Keratinocyte (primary cell): ENCODE measurements at regions not wholly inside any gene's neighbourhood (a gene's known extent, or its start where the extent isn't known, plus 50 kb on each side); places are given as distances from the start of the nearest gene placed in this dataset.

Experiments used
- DNase-seq: peaks from one replicate; pipeline ENCODE4 v3.0.0-alpha.2; 2011; ENCODE audit warnings: low read depth, missing footprints, low spot score
- FAIRE-seq: peaks from 2 replicates; lab custom pipeline; 2011; peaks lifted over from hg19 to GRCh38; lab: Jason Lieb, UNC
- H2AFZ ChIP-seq: 2 replicates; pipeline ENCODE4 v1.6.0; 2012; ENCODE audit warnings: low read length, control low read depth, inconsistent platforms; ENCODE audit not compliant: control insufficient read depth
- H3K27ac ChIP-seq: 2 replicates; pipeline ENCODE4 v1.5.1; 2011; ENCODE audit warnings: low read length; ENCODE audit not compliant: control insufficient read depth, insufficient read depth
- H3K27me3 ChIP-seq: 3 replicates; pipeline ENCODE4 v1.6.0; 2011; ENCODE audit warnings: low read length; ENCODE audit not compliant: control insufficient read depth, insufficient read depth; ENCODE audit errors: extremely low read depth
- H3K36me3 ChIP-seq, 2 experiments: 2 replicates in 1 of 2; 3 replicates in 1 of 2; pipeline ENCODE4 v1.5.1; 2011; ENCODE audit warnings: low read length in 2 of 2, mild to moderate bottlenecking in 1 of 2; ENCODE audit not compliant: control insufficient read depth in 2 of 2, insufficient read depth in 2 of 2; ENCODE audit errors: extremely low read depth in 1 of 2
- H3K4me1 ChIP-seq: 3 replicates; pipeline ENCODE4 v1.5.1; 2011; ENCODE audit warnings: low read length; ENCODE audit not compliant: control insufficient read depth, insufficient read depth; ENCODE audit errors: extremely low read depth
- H3K4me2 ChIP-seq: 3 replicates; pipeline ENCODE4 v1.6.0; 2011; ENCODE audit warnings: low read depth, low read length; ENCODE audit not compliant: control insufficient read depth, insufficient read depth; ENCODE audit errors: extremely low read depth
- H3K4me3 ChIP-seq, 3 experiments: fragments of 200-600 bp in 1 of 3; sonication (generic) in 1 of 3; 2 replicates in 2 of 3; 3 replicates in 1 of 3; pipeline ENCODE4 v1.5.1; 2011 to 2016; ENCODE audit warnings: low read length in 3 of 3, mild to moderate bottlenecking in 3 of 3, control low read depth in 2 of 3, inconsistent platforms in 1 of 3, low read depth in 1 of 3, mixed read lengths in 1 of 3, mixed run types in 1 of 3, moderate library complexity in 1 of 3; ENCODE audit not compliant: control insufficient read depth in 2 of 3, insufficient read depth in 2 of 3; ENCODE audit errors: extremely low read depth in 1 of 3
- H3K79me2 ChIP-seq: 2 replicates; pipeline ENCODE4 v1.6.0; 2012; ENCODE audit warnings: low read length; ENCODE audit not compliant: control insufficient read depth, insufficient read depth
- H3K9ac ChIP-seq: 3 replicates; pipeline ENCODE4 v1.6.0; 2011; ENCODE audit warnings: low read length; ENCODE audit not compliant: control insufficient read depth, insufficient read depth; ENCODE audit errors: extremely low read depth
- H3K9me1 ChIP-seq: 3 replicates; pipeline ENCODE4 v1.6.0; 2011; ENCODE audit warnings: low read length; ENCODE audit not compliant: control insufficient read depth, insufficient read depth; ENCODE audit errors: extremely low read depth
- H3K9me3 ChIP-seq: 2 replicates; pipeline ENCODE4 v1.5.1; 2012; ENCODE audit warnings: low read depth, low read length; ENCODE audit not compliant: control insufficient read depth
- H4K20me1 ChIP-seq: 3 replicates; pipeline ENCODE4 v1.6.0; 2011; ENCODE audit warnings: low read length; ENCODE audit not compliant: control insufficient read depth, insufficient read depth; ENCODE audit errors: extremely low read depth
- EZH2 ChIP-seq: IDR thresholded peaks from one replicate; pipeline ENCODE4 v1.6.1; 2012; ENCODE audit warnings: inconsistent platforms, mild to moderate bottlenecking, low read length, moderate library complexity
- dilution Hi-C: fragments of 300-500 bp; cut with MboI; formaldehyde crosslinking; loops from one replicate; pipeline ENCODE4 v1.7.0; 2020; ENCODE audit warnings: low sequenced_read_pairs; ENCODE audit not compliant: extremely low pct_ligation_motif_present
- TF ChIP-seq, protein P1 (sequence below), 3 experiments: IDR thresholded peaks in 1 of 3; conservative IDR thresholded peaks in 1 of 3; optimal IDR thresholded peaks in 1 of 3; 2 replicates in 2 of 3; 3 replicates in 1 of 3; pipeline versions ENCODE3 to v1.5.1; 2011; ENCODE audit warnings: low read length in 3 of 3, mild to moderate bottlenecking in 3 of 3, moderate library complexity in 2 of 3, control low read depth in 1 of 3, inconsistent platforms in 1 of 3; ENCODE audit not compliant: insufficient read depth in 2 of 3; ENCODE audit errors: extremely low read depth in 1 of 3

DNA sequence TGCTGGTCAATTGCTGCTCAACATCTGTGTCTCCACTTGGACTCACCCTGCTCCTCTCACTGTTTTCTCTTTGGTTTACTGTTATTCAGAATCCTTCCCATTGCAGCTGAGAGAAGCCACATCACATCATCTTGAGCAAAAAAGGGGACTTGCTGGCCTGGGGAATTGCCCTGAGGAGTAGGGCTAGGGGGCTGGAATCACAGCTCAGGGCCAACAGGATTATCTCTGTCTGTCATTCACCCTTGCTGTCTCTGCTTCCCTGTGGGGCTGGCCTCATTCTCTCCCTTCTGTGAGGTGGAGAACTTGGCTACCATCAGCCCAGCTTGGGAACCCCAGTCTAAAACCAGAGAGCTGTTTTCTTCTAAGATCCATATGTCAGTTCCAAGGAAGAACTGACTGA, 140.7 kb upstream of the WNT4 start:
- Histone ChIP-seq H3K79me2 (no peaks in the 10 kb centered on the region), H2AFZ (no peak overlapping the region), H3K9me3 (no peaks in the 10 kb centered on the region), H3K27me3 (peaks cover 11% of the 10 kb centered on the region), H4K20me1 (no peaks in the 10 kb centered on the region), H3K4me1 (peaks cover 4% of the 10 kb centered on the region), H3K4me3 (no peak overlapping the region), H3K27ac (no peak overlapping the region), H3K36me3 (no peaks in the 10 kb centered on the region), H3K9ac (no peak overlapping the region), H3K9me1 (no peaks in the 10 kb centered on the region), H3K4me2 (no peak overlapping the region)
- DNase-seq (no peak), FAIRE-seq (no peak)
- no peak for TF ChIP-seq EZH2
- dilution Hi-C loops = no loop called here

DNA sequence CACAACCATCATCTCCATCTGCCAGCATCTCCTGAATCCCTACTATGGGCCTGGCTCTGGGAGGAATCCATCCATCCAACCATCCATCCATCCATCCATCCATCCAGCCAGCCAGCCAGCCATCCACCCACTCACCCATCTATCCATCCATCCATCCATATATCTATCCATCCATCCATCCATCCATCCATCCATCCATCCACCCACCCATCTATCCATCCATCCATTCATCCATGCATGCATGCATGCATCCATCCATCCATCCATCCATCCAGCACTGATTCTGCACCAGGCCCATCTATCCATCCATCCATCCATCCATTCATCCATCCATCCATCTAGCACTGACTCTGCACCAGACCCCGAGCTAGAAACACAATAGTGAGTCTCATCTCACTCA, 141.3 kb upstream of the WNT4 start:
- Histone ChIP-seq H3K4me1 (peaks cover 4% of the 10 kb centered on the region), H3K79me2 (no peaks in the 10 kb centered on the region), H3K36me3 (no peaks in the 10 kb centered on the region), H3K9ac (no peak overlapping the region), H4K20me1 (no peaks in the 10 kb centered on the region), H3K4me2 (no peak overlapping the region), H3K4me3 (no peak overlapping the region), H3K9me3 (no peaks in the 10 kb centered on the region), H3K9me1 (no peaks in the 10 kb centered on the region), H3K27ac (no peak overlapping the region), H3K27me3 (peaks cover 14% of the 10 kb centered on the region), H2AFZ (no peak overlapping the region)
- FAIRE-seq = no peak
- DNase-seq = no peak
- no peak for TF ChIP-seq EZH2
- TF ChIP-seq, protein P1, sequence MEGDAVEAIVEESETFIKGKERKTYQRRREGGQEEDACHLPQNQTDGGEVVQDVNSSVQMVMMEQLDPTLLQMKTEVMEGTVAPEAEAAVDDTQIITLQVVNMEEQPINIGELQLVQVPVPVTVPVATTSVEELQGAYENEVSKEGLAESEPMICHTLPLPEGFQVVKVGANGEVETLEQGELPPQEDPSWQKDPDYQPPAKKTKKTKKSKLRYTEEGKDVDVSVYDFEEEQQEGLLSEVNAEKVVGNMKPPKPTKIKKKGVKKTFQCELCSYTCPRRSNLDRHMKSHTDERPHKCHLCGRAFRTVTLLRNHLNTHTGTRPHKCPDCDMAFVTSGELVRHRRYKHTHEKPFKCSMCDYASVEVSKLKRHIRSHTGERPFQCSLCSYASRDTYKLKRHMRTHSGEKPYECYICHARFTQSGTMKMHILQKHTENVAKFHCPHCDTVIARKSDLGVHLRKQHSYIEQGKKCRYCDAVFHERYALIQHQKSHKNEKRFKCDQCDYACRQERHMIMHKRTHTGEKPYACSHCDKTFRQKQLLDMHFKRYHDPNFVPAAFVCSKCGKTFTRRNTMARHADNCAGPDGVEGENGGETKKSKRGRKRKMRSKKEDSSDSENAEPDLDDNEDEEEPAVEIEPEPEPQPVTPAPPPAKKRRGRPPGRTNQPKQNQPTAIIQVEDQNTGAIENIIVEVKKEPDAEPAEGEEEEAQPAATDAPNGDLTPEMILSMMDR (optimal IDR thresholded peaks at IDR 0.05 in 1 of 3, IDR thresholded peaks at IDR 0.05 in 1 of 3, conservative IDR thresholded peaks at IDR 0.05 in 1 of 3; ENCODE audit: extremely low read depth in 1 of 3, insufficient read depth in 2 of 3, low read length in 3 of 3) = no peak
- dilution Hi-C loops = no loop called here

DNA sequence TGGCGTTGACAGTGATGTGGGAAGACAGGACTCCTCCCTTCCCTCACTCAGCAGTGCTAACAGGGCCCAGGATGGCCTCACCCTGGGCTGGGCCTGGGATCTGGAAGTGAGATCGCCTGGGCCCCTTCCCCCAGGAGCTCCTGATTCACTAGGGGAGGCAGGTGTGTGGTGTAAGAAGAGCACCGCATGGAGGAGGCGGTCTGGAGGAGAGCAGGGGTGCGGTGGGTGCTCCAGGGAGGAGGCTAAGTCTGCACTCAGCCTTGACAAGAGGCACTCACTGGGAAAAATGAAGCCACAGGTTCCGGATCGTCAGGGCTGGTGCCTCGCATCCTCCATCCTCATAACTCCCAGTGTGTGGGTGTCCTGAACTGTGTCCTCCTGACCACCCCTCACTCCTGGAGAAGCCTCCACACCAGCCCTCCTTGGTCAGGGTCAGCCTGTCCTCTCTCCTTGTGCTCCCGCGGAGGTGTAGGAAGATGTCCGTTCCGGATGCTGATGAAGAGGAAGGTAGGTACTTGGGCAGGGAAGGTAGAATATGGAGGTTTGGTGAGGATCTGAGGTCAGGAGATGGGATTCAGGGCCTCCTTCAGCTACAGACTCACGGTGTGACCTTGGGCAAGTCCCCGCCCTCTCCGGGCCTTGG, 142.1 kb upstream of the WNT4 start:
- TF ChIP-seq EZH2 = no peak
- TF ChIP-seq, protein P1 (optimal IDR thresholded peaks at IDR 0.05 in 1 of 3, IDR thresholded peaks at IDR 0.05 in 1 of 3, conservative IDR thresholded peaks at IDR 0.05 in 1 of 3; ENCODE audit: extremely low read depth in 1 of 3, insufficient read depth in 2 of 3, low read length in 3 of 3) = no peak
- no peak overlapping the region for H3K27ac ChIP-seq
- no peaks in the 10 kb centered on the region for H4K20me1 ChIP-seq
- H2AFZ ChIP-seq = no peak overlapping the region
- H3K79me2 ChIP-seq = no peaks in the 10 kb centered on the region
- peaks cover 14% of the 10 kb centered on the region for H3K27me3 ChIP-seq
- H3K36me3 ChIP-seq = no peaks in the 10 kb centered on the region
- H3K9me3 ChIP-seq = no peaks in the 10 kb centered on the region
- no peak overlapping the region for H3K4me2 ChIP-seq
- H3K4me1 ChIP-seq = peaks cover 4% of the 10 kb centered on the region
- H3K9me1 ChIP-seq = no peaks in the 10 kb centered on the region
- DNase-seq (no peak), FAIRE-seq (no peak)
- no peak overlapping the region for H3K9ac ChIP-seq
- dilution Hi-C loops = no loop called here
- H3K4me3 ChIP-seq = no peak overlapping the region
